K562 (cell line): ENCODE measurements at regions not wholly inside any gene's neighbourhood (a gene's known extent, or its start where the extent isn't known, plus 50 kb on each side); places are given as distances from the start of the nearest gene placed in this dataset.

ENCODE experiments used
- KAT2B ChIP-seq: IDR thresholded peaks from one replicate; pipeline ENCODE4 v1.6.1; 2012; ENCODE audit warnings: low read depth, mild to moderate bottlenecking, control low read depth, inconsistent platforms, low read length, moderate library complexity
- MED1 ChIP-seq: sonication (generic); formaldehyde crosslinking; IDR thresholded peaks from 2 replicates; pipeline ENCODE4 v1.8.1; 2023; ENCODE audit warnings: missing genetic modification reagents, borderline replicate concordance
- NELFE ChIP-seq: IDR thresholded peaks from 2 replicates; pipeline ENCODE4 v1.6.1; 2011; ENCODE audit warnings: mild to moderate bottlenecking; ENCODE audit not compliant: insufficient read depth, insufficient read length
- NFXL1 ChIP-seq: fragments of 450-650 bp; formaldehyde crosslinking; IDR thresholded peaks from 2 replicates; pipeline ENCODE4 v1.4.0; 2021; ENCODE audit warnings: mild to moderate bottlenecking
- SMAD3 ChIP-seq: fragments of 450-650 bp; formaldehyde crosslinking; conservative IDR thresholded peaks from 2 replicates; pipeline ENCODE4 v1.4.0; 2020; ENCODE audit warnings: mild to moderate bottlenecking
- TF ChIP-seq, protein P1 (sequence below): fragments of 250-450 bp; sonication (Bioruptor Pico); IDR thresholded peaks from 2 replicates; pipeline ENCODE4 v1.4.0; 2020
- TF ChIP-seq, protein P2 (sequence below): fragments of 250-450 bp; sonication (Bioruptor Pico); IDR thresholded peaks from 2 replicates; pipeline ENCODE4 v1.4.0; 2020; ENCODE audit warnings: mild to moderate bottlenecking, moderate library complexity
- TF ChIP-seq, protein P3 (sequence below): fragments of 450-650 bp; formaldehyde crosslinking; IDR thresholded peaks from 2 replicates; pipeline ENCODE4 v1.4.0; 2022; ENCODE audit warnings: mild to moderate bottlenecking, moderate library complexity
- TF ChIP-seq, protein P4 (sequence below): fragments of 450-650 bp; IDR thresholded peaks from 2 replicates; pipeline ENCODE4 v1.6.1; 2018; ENCODE audit warnings: mild to moderate bottlenecking, low read depth; ENCODE audit not compliant: partially characterized antibody
- TF ChIP-seq, protein P5 (sequence below): fragments of 450-650 bp; conservative IDR thresholded peaks from 2 replicates; pipeline ENCODE4 v1.6.1; 2016; ENCODE audit warnings: missing genetic modification characterization, low read depth, mild to moderate bottlenecking, control low read depth, missing compliant biosample characterization

DNA sequence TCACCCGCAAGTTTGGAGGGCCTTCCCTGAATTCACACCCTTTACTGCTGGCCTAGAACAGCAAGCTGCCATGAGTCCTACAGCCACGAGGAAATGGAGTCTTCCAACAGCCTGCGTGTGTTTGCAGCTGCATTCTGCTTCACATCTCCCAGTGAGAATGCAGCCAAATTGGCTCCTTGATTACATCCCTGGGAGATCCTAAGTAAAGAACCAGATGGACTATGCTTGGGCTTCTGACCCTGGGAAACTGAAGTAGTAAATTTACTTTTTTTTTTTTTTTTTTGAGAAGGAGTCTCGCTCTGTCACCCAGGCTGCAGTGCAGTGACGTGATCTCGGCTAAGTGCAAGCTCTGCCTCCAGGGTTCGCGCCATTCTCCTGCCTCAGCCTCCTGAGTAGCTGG, 617.0 kb upstream of the CDH18 start (continued):
- TF ChIP-seq, protein P1, sequence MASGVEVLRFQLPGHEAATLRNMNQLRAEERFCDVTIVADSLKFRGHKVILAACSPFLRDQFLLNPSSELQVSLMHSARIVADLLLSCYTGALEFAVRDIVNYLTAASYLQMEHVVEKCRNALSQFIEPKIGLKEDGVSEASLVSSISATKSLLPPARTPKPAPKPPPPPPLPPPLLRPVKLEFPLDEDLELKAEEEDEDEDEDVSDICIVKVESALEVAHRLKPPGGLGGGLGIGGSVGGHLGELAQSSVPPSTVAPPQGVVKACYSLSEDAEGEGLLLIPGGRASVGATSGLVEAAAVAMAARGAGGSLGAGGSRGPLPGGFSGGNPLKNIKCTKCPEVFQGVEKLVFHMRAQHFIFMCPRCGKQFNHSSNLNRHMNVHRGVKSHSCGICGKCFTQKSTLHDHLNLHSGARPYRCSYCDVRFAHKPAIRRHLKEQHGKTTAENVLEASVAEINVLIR, result no peak
- TF ChIP-seq, protein P2, sequence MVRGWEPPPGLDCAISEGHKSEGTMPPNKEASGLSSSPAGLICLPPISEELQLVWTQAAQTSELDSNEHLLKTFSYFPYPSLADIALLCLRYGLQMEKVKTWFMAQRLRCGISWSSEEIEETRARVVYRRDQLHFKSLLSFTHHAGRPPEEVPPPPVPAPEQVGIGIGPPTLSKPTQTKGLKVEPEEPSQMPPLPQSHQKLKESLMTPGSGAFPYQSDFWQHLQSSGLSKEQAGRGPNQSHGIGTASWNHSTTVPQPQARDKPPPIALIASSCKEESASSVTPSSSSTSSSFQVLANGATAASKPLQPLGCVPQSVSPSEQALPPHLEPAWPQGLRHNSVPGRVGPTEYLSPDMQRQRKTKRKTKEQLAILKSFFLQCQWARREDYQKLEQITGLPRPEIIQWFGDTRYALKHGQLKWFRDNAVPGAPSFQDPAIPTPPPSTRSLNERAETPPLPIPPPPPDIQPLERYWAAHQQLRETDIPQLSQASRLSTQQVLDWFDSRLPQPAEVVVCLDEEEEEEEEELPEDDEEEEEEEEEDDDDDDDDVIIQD (CRISPR knock-in tag), result no peak
- TF ChIP-seq, protein P3, sequence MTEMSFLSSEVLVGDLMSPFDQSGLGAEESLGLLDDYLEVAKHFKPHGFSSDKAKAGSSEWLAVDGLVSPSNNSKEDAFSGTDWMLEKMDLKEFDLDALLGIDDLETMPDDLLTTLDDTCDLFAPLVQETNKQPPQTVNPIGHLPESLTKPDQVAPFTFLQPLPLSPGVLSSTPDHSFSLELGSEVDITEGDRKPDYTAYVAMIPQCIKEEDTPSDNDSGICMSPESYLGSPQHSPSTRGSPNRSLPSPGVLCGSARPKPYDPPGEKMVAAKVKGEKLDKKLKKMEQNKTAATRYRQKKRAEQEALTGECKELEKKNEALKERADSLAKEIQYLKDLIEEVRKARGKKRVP (CRISPR knock-in tag), result no peak
- TF ChIP-seq, protein P4, sequence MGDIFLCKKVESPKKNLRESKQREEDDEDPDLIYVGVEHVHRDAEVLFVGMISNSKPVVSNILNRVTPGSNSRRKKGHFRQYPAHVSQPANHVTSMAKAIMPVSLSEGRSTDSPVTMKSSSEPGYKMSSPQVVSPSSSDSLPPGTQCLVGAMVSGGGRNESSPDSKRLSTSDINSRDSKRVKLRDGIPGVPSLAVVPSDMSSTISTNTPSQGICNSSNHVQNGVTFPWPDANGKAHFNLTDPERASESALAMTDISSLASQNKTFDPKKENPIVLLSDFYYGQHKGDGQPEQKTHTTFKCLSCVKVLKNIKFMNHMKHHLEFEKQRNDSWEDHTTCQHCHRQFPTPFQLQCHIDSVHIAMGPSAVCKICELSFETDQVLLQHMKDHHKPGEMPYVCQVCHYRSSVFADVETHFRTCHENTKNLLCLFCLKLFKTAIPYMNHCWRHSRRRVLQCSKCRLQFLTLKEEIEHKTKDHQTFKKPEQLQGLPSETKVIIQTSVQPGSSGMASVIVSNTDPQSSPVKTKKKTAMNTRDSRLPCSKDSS, result no peak
- TF ChIP-seq KAT2B, result no peak
- no peak for TF ChIP-seq NELFE
- TF ChIP-seq SMAD3 (CRISPR knock-in tag), result no peak
- TF ChIP-seq, protein P5, sequence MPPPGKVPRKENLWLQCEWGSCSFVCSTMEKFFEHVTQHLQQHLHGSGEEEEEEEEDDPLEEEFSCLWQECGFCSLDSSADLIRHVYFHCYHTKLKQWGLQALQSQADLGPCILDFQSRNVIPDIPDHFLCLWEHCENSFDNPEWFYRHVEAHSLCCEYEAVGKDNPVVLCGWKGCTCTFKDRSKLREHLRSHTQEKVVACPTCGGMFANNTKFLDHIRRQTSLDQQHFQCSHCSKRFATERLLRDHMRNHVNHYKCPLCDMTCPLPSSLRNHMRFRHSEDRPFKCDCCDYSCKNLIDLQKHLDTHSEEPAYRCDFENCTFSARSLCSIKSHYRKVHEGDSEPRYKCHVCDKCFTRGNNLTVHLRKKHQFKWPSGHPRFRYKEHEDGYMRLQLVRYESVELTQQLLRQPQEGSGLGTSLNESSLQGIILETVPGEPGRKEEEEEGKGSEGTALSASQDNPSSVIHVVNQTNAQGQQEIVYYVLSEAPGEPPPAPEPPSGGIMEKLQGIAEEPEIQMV (tag), result no peak
- no peak for TF ChIP-seq MED1 (CRISPR knock-in tag)
- TF ChIP-seq NFXL1 (CRISPR knock-in tag), result no peak
- TF ChIP-seq, all 486 proteins: peak for 0
